ENCODE measurements at regions not wholly inside any gene's neighbourhood (a gene's known extent, or its start where the extent isn't known, plus 50 kb on each side); places are given as distances from the start of the nearest gene placed in this dataset.

DNA sequence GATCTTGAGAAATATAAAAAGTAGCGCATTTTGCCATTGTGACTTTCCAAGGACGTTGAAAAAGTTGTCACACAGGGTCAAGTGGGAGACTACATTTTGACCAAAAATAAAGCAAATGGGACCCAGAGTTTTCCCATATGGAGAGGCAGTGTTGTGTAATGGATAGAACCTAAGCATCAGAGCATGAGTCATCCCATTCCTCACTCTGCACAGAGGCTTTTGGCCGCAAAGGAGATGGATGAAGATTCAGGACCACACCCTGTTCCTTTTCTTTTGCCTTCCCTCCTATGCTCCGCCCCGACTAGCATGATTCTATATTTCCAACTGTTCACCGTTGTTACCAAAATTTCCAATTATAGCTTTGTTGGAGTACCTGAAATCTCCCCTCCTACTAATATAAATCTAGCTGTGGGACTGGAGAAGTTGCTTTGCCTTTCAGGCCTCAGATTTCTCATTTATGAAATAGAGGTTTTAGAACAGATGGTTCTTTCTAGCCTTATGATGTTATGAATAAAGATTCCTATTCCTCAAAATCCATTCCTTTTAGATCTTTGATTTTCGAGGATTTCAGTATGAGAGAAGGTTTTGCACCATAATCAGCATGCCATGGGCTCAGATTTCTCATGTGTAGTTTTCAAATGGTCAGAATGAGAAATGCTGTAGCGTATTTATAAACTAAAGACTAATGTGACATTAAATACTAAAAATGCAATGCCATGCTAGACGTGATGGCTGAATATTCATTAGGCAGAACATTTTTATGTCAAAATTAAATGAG is 921.9 kb upstream of the TENM4 start:
- no peak for DNase-seq

- no peak for DNase-seq
These were observed 914.4 kb upstream of the TENM4 start for GRCh38 chr11:80355251-80355650.

DNA sequence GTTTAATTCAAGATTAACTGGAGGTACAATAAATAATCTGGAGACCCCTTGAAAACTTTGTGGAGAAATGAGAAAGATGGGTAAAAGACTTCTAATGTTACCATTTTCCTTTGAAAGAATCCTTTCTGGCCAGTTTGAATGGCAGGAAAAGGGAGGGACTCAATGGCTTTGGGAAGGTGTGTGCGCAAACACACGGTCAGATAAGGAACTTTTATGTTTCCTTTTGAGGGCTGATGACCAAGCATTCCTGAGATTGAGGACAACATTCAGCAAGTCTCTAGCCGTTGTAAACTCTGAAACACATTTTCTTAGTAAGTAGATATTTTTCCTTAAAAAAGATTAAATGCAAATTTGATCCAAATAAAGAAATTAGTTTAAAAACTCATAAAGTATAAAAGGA is 909.7 kb upstream of the TENM4 start:
- DNase-seq: no peak

DNA sequence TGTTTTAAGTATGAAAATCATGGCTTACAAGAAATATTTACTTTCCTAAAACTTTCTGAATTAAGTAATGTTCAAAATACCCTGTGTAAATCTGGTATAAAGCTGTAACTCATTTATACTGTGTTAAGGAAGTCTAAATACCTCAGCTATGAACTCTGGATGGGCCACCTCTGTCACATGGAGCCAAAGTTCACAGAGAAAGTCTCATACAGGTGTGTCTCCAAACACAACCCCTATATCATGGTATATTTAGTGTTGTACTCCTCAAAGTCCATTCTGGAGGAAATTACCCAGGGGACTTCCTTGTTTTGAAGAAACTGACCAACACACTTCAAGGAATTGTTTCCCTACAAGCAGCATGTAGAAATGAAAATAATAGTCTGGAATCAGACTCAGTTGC is 909.2 kb upstream of the TENM4 start:
- DNase-seq: no peak

GRCh38 chr11:80346353-80347059 is 905.7 kb upstream of the TENM4 start:
- no peak for DNase-seq

GRCh38 chr11:80343436-80343835 is 902.6 kb upstream of the TENM4 start:
- no peak for DNase-seq

- no peak for DNase-seq
These were observed 897.4 kb upstream of the TENM4 start for GRCh38 chr11:80338231-80338630.

- DNase-seq: no peak
These were observed 890.9 kb upstream of the TENM4 start for GRCh38 chr11:80331694-80332093.

DNA sequence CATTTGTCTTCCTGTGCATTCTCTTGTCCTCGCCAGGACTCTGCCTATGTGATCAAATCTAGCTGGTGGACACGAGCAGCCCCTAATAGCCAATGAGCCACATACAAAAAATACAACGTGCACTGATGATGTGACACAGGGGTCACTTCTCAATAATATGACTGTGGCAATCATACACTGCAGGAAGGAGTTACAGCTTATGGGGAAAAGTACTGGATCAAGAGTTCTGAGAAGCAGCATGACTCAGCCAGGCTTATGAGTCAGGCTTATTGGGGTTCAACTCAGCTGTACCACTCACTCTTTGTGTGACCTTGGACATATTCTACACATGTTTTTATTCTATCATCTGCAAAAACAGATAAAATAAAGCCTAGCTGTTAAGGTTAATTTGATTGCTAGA is 889.4 kb upstream of the TENM4 start:
- DNase-seq: no peak

DNA sequence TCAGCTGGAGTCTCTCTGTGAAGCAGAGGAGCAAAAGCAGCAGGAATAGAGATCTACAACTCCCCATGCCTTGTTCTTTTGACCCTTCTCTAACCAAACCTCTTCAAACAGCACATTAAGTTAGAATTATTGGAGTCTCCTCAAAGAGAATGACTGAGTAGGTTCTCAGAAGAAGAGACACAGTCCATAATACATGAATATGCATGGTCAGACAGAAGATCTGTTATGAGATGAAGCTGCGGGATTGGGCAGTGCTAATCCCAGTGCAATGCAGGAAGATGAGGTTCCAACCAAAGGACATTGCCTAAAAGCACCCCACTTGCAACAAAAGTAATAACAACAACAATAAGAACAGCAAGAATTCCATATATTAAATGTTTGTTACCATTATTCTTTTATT is 887.9 kb upstream of the TENM4 start:
- DNase-seq: no peak

GRCh38 chr11:80327956-80328614 is 887.3 kb upstream of the TENM4 start:
- DNase-seq: no peak

GRCh38 chr11:80321786-80322185 is 881.0 kb upstream of the TENM4 start:
- DNase-seq: no peak

GRCh38 chr11:80320765-80321164 is 879.9 kb upstream of the TENM4 start:
- no peak for DNase-seq

DNA sequence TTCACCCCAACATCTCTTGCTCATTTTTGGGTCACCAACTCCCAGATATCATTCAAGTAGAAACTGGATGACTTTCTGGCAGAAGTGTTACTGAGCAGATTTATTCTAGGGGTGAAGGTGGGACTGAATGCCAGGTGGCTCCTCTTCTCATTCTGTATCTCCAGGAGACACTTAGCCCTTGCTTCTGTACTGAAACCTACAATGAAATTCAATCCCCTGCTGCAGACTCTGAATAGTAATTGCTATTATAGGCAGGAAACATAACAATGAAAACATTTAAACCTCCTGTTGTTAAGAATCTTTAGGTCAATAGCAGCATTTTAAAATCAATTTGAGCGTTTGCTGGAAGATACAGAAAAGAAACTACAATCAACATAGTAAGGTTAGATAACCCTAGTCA is 879.4 kb upstream of the TENM4 start:
- DNase-seq: no peak

- DNase-seq: no peak
These were observed 876.8 kb upstream of the TENM4 start for GRCh38 chr11:80317612-80318011.

GRCh38 chr11:80315200-80315599 is 874.4 kb upstream of the TENM4 start:
- DNase-seq: no peak

DNA sequence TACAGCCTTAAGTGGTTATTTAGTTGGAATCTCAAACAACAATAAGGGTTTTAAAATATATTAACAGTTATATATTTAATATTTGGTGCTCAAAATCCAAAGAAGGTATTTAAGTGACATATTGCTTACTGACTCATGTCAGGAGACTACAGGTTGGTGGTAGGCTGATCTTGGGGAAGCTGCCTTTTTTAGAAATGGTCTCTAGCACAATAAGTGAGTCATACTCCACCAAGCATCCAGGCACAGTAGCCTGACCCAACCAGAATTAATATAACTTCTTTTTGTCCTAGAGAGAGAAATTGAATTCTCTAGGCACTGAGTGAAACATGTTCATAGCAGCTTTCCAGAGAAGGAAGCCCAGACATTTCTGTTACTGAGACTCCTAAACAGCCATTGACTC is 868.5 kb upstream of the TENM4 start:
- no peak for DNase-seq

DNA sequence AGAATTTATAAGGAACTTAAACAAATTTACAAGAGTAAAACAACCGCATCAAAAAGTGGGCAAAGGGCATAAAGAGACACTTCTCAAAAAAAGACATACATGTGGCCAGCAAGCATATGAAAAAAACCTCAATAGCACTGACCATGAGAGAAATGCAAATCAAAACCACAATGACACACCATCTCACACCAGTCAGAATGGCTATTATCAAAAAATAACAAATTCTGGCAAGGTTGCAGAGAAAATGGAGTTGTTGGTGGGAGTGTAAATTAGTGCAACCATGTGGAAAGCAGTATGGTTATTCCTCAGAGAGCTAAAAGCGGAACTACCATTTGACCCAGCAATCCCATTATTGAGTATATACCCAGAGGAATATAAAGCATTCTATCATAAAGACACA is 866.8 kb upstream of the TENM4 start:
- DNase-seq: no peak

DNA sequence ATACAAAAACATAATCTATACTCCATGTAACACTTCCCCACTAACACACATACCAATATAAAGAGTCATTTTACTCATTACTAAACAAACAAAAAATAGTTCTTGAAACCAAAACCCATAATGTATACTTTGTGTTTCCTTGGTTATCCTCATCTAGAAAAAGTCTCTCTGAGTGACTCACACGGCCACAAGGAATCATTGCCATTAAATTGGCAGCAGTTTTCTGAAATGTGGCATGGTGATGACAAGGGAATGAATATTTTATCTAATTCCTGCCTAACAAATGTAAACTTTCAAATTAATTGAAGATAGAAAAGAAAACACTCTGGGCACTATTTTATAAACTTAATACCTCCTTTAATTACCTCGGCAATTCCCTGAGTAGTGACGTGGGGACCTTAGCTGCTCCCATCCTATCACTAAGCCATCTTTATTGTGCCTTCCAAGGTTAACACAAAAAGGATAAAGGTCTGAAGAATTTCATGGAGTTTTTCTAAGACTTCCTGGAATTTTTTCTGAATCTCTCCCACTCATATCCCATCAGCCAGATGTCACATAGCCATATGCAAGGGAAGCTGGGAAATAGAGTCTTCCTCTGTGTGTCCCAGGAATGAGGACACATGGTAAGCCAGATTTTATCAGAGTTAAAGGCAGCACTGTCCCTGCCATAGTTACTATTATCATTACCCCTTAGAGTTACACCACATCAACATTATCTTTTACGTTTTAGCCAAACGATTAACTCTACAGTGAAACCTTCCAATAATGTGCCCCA is 857.2 kb upstream of the TENM4 start:
- DNase-seq: no peak

DNA sequence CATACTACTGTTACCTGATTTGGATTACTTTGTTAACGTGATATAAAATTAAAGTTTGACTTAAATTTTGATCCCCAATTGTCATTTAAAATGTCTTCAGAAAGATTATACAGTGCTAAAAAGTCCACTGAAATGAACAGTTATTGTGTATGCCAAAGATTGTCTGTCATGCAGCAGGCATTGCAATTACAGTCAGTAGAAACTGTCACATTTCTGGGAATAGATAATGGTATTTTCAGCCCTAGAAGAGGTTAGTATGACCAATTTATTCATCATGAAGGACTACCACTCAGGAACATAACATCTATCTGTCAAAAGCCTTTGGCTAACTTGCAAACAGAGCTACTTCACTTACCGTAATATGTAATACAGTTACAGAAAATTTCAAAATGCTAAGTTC is 852.5 kb upstream of the TENM4 start:
- no peak for DNase-seq

DNA sequence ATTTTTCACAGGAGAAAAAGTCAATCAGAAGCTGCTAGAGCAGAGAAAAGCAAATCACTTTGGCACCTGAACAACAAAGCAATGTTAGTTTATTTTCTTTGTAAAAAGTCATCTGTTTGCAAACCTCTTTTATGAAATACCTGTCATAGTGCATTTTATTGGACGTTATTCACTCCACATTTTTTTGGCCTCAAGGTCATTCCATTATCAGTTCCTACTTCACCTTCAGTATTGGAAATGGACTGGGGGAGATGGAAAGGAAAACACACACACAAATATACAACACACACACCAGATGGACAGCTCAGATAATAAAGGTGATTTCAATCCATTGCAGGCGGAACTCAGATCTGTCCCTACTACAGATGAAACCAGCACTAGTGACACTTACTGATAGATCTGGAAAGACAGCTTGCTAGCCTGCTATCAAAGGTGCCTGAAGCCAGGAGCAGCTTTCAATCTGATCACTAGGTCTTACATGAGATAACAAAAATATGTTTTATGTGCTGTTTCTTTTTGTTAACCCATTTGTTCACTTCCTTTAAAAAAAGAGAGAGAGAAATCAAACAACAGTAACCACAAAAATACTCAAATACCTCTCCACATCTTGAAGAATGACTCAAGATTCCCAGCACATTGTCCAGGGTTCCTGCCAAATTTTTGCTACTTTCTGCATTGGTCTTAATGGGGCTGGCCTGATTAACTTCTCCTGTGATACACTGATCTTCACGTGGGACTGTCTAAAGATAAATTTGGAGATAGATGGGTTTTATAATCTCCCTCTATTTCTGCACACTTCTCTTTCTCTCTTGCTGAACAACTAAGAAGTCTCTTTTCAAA is 844.3 kb upstream of the TENM4 start:
- DNase-seq: no peak

GRCh38 chr11:80282643-80283042 is 841.8 kb upstream of the TENM4 start:
- no peak for DNase-seq
